Fibroblast of gingiva (primary cell): ENCODE measurements at regions not wholly inside any gene's neighbourhood (a gene's known extent, or its start where the extent isn't known, plus 50 kb on each side); places are given as distances from the start of the nearest gene placed in this dataset.
"Not testable (repeated sequence)": the region's sequence is repeated elsewhere in the genome, so short reads cannot be mapped to it uniquely, and the experiment has no call there.

Source experiments
- DNase-seq: peaks from one replicate; pipeline ENCODE4 v3.0.0-alpha.2; 2011; ENCODE audit warnings: low read depth

GRCh38 chr2:238750212-238750904 is 97.5 kb upstream of the TWIST2 start:
- DNase-seq: no peak

GRCh38 chr2:238754259-238754658 is 93.6 kb upstream of the TWIST2 start:
- DNase-seq: no peak

GRCh38 chr2:238761868-238762267 is 86.0 kb upstream of the TWIST2 start:
- DNase-seq: peak; percentile 10

GRCh38 chr2:238763471-238763995 is 84.4 kb upstream of the TWIST2 start:
- DNase-seq: no peak

- DNase-seq: no peak
These were observed 82.3 kb upstream of the TWIST2 start for GRCh38 chr2:238765590-238765989.

- peak; percentile 44 for DNase-seq
These were observed 76.7 kb upstream of the TWIST2 start for GRCh38 chr2:238771218-238771617.

GRCh38 chr2:238771639-238772038 is 76.2 kb upstream of the TWIST2 start:
- DNase-seq: no peak

GRCh38 chr2:238772635-238773297 is 75.1 kb upstream of the TWIST2 start:
- no peak for DNase-seq

- no peak for DNase-seq
These were observed 74.4 kb upstream of the TWIST2 start for GRCh38 chr2:238773472-238773871.

GRCh38 chr2:238774071-238774470 is 73.8 kb upstream of the TWIST2 start:
- DNase-seq: no peak

GRCh38 chr2:238774980-238775509 is 72.8 kb upstream of the TWIST2 start:
- DNase-seq: no peak

- no peak for DNase-seq
These were observed 72.3 kb upstream of the TWIST2 start for GRCh38 chr2:238775591-238775990.

GRCh38 chr2:238776003-238776760 is 71.7 kb upstream of the TWIST2 start:
- no peak for DNase-seq

- not testable (repeated sequence) for DNase-seq
These were observed 71.2 kb upstream of the TWIST2 start for GRCh38 chr2:238776761-238777046.

GRCh38 chr2:238777369-238778067 is 70.4 kb upstream of the TWIST2 start:
- no peak for DNase-seq

GRCh38 chr2:238784671-238785527 is 63.0 kb upstream of the TWIST2 start:
- peak; percentile 97 for DNase-seq

- DNase-seq: no peak
These were observed 62.4 kb upstream of the TWIST2 start for GRCh38 chr2:238785528-238785860.

GRCh38 chr2:238786379-238786778 is 61.5 kb upstream of the TWIST2 start:
- peak; percentile 65 for DNase-seq

- DNase-seq: peak; percentile 85
These were observed 60.9 kb upstream of the TWIST2 start for GRCh38 chr2:238786792-238787490.

GRCh38 chr2:238787501-238787900 is 60.4 kb upstream of the TWIST2 start:
- peak; percentile 47 for DNase-seq
